ENCODE measurements at regions not wholly inside any gene's neighbourhood (a gene's known extent, or its start where the extent isn't known, plus 50 kb on each side); places are given as distances from the start of the nearest gene placed in this dataset.

DNA sequence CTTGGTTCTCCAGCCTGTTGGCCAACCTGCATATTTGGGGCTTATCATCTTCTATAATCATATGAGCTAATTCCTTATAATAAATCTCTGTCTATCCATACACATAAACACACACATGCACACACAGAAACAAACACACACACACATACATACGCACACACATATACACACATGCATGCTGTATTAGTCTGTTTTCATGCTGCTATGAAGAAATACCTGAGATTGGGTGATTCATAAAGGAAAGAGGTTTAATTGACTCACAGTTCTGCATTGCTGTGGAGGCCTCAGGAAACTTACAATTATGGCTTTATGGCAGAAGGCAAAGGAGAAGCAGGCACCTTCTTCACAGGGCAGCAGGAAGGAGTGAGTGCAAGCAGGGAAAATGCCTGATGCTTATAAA, 707.4 kb upstream of the CDH2 start:
- TF ChIP-seq, protein P1, sequence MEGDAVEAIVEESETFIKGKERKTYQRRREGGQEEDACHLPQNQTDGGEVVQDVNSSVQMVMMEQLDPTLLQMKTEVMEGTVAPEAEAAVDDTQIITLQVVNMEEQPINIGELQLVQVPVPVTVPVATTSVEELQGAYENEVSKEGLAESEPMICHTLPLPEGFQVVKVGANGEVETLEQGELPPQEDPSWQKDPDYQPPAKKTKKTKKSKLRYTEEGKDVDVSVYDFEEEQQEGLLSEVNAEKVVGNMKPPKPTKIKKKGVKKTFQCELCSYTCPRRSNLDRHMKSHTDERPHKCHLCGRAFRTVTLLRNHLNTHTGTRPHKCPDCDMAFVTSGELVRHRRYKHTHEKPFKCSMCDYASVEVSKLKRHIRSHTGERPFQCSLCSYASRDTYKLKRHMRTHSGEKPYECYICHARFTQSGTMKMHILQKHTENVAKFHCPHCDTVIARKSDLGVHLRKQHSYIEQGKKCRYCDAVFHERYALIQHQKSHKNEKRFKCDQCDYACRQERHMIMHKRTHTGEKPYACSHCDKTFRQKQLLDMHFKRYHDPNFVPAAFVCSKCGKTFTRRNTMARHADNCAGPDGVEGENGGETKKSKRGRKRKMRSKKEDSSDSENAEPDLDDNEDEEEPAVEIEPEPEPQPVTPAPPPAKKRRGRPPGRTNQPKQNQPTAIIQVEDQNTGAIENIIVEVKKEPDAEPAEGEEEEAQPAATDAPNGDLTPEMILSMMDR (IDR thresholded peaks at IDR 0.05; ENCODE audit: borderline replicate concordance, extremely low read depth, low read length, poor library complexity, severe bottlenecking) = no peak
- TF ChIP-seq EZH2 (IDR thresholded peaks at IDR 0.05; ENCODE audit: borderline replicate concordance, low read depth, low read length, severe bottlenecking) = no peak
